Renal cortical epithelial cell (primary cell): ENCODE measurements at regions not wholly inside any gene's neighbourhood (a gene's known extent, or its start where the extent isn't known, plus 50 kb on each side); places are given as distances from the start of the nearest gene placed in this dataset.
"Not testable (repeated sequence)": the region's sequence is repeated elsewhere in the genome, so short reads cannot be mapped to it uniquely, and the experiment has no call there.

ENCODE experiments used
- DNase-seq: peaks from one replicate; pipeline ENCODE4 v3.0.0-alpha.2; 2011; ENCODE audit warnings: low read depth

- DNase-seq: no peak
Measured at GRCh38 chr9:25917731-25918362, 239.6 kb upstream of the TUSC1 start.

- no peak for DNase-seq
Measured at GRCh38 chr9:25913806-25914205, 235.6 kb upstream of the TUSC1 start.

- DNase-seq: no peak
Measured at GRCh38 chr9:25904701-25905100, 226.5 kb upstream of the TUSC1 start.

- no peak for DNase-seq
Measured at GRCh38 chr9:25891527-25891926, 213.3 kb upstream of the TUSC1 start.

GRCh38 chr9:25889661-25890060 is 211.4 kb upstream of the TUSC1 start:
- DNase-seq: no peak

GRCh38 chr9:25876248-25876647 is 198.0 kb upstream of the TUSC1 start:
- no peak for DNase-seq

- no peak for DNase-seq
Measured at GRCh38 chr9:25864509-25864908, 186.3 kb upstream of the TUSC1 start.

- no peak for DNase-seq
Measured at GRCh38 chr9:25861421-25861820, 183.2 kb upstream of the TUSC1 start.

- DNase-seq: no peak
Measured at GRCh38 chr9:25857147-25857546, 178.9 kb upstream of the TUSC1 start.

- no peak for DNase-seq
Measured at GRCh38 chr9:25850803-25851202, 172.6 kb upstream of the TUSC1 start.

- DNase-seq: no peak
Measured at GRCh38 chr9:25845867-25846266, 167.6 kb upstream of the TUSC1 start.

GRCh38 chr9:25830381-25830780 is 152.1 kb upstream of the TUSC1 start:
- no peak for DNase-seq

GRCh38 chr9:25827626-25828025 is 149.4 kb upstream of the TUSC1 start:
- no peak for DNase-seq

- no peak for DNase-seq
Measured at GRCh38 chr9:25816439-25816838, 138.2 kb upstream of the TUSC1 start.

GRCh38 chr9:25814023-25814422 is 135.8 kb upstream of the TUSC1 start:
- DNase-seq: no peak

- peak; percentile 6 for DNase-seq
Measured at GRCh38 chr9:25813478-25813877, 135.2 kb upstream of the TUSC1 start.

- no peak for DNase-seq
Measured at GRCh38 chr9:25808554-25808953, 130.3 kb upstream of the TUSC1 start.

- no peak for DNase-seq
Measured at GRCh38 chr9:25804856-25805255, 126.6 kb upstream of the TUSC1 start.

- DNase-seq: not testable (repeated sequence)
Measured at GRCh38 chr9:25801989-25802388, 123.7 kb upstream of the TUSC1 start.

GRCh38 chr9:25773805-25774204 is 95.6 kb upstream of the TUSC1 start:
- DNase-seq: no peak

- no peak for DNase-seq
Measured at GRCh38 chr9:25755951-25756350, 77.7 kb upstream of the TUSC1 start.

- DNase-seq: no peak
Measured at GRCh38 chr9:25752398-25752797, 74.2 kb upstream of the TUSC1 start.

GRCh38 chr9:25742256-25742655 is 64.0 kb upstream of the TUSC1 start:
- DNase-seq: peak; percentile 67

- peak; percentile 84 for DNase-seq
Measured at GRCh38 chr9:25733336-25733982, 55.2 kb upstream of the TUSC1 start.
